H9 (cell line): ENCODE measurements at regions not wholly inside any gene's neighbourhood (a gene's known extent, or its start where the extent isn't known, plus 50 kb on each side); places are given as distances from the start of the nearest gene placed in this dataset.
A peak's percentile ranks its signal among the peaks of the same experiment; 100 is the strongest.

Experiments
- DNase-seq: peaks from one replicate; pipeline ENCODE4 v3.0.0-alpha.2; 2017
- H2AFZ ChIP-seq: one replicate; pipeline ENCODE4 v1.6.1; 2013; ENCODE audit warnings: mild to moderate bottlenecking, low read length, control low read depth, moderate library complexity
- H2AK5ac ChIP-seq: 2 replicates; pipeline ENCODE4 v1.6.1; 2013; ENCODE audit warnings: low read length, control low read depth, mixed read lengths; ENCODE audit not compliant: insufficient read length
- H2BK120ac ChIP-seq: one replicate; pipeline ENCODE4 v1.6.1; 2013; ENCODE audit warnings: low read depth, mild to moderate bottlenecking, low read length, control low read depth, inconsistent platforms; ENCODE audit not compliant: poor library complexity, severe bottlenecking
- H2BK12ac ChIP-seq: 2 replicates; pipeline ENCODE4 v1.6.1; 2013; ENCODE audit warnings: low read length, control low read depth, mixed read lengths, low read depth; ENCODE audit not compliant: insufficient read length
- H2BK15ac ChIP-seq: 2 replicates; pipeline ENCODE4 v1.6.1; 2013; ENCODE audit warnings: low read depth, low read length, control low read depth
- H2BK20ac ChIP-seq: one replicate; pipeline ENCODE4 v1.6.1; 2013; ENCODE audit warnings: low read depth, mild to moderate bottlenecking, low read length, control low read depth, inconsistent platforms; ENCODE audit not compliant: poor library complexity, severe bottlenecking
- H2BK5ac ChIP-seq: 2 replicates; pipeline ENCODE4 v1.6.1; 2013; ENCODE audit warnings: low read length, control low read depth, mixed read lengths; ENCODE audit not compliant: insufficient read length
- H3K14ac ChIP-seq: 2 replicates; pipeline ENCODE4 v1.6.1; 2013; ENCODE audit warnings: low read length, control low read depth; ENCODE audit not compliant: insufficient read depth
- H3K18ac ChIP-seq: 2 replicates; pipeline ENCODE4 v1.6.1; 2013; ENCODE audit warnings: low read depth, mild to moderate bottlenecking, mixed read lengths, low read length, control low read depth; ENCODE audit not compliant: insufficient read length
- H3K23ac ChIP-seq: 2 replicates; pipeline ENCODE4 v1.6.1; 2013; ENCODE audit warnings: low read length, control low read depth, mixed read lengths, low read depth; ENCODE audit not compliant: insufficient read length
- H3K23me2 ChIP-seq: 2 replicates; pipeline ENCODE4 v1.6.1; 2013; ENCODE audit warnings: low read depth, mild to moderate bottlenecking, mixed read lengths, low read length, control low read depth; ENCODE audit not compliant: insufficient read length, poor library complexity, severe bottlenecking
- H3K27ac ChIP-seq: 2 replicates; pipeline ENCODE4 v1.5.1; 2013; ENCODE audit warnings: low read length, control low read depth, mixed read lengths, low read depth; ENCODE audit not compliant: insufficient read length
- H3K27me3 ChIP-seq: 2 replicates; pipeline ENCODE4 v1.6.1; 2013; ENCODE audit warnings: low read length, control low read depth, inconsistent platforms; ENCODE audit not compliant: insufficient read depth
- H3K4ac ChIP-seq: 2 replicates; pipeline ENCODE4 v1.6.1; 2013; ENCODE audit warnings: low read depth, mild to moderate bottlenecking, control low read depth, inconsistent platforms, low read length, moderate library complexity
- H3K4me1 ChIP-seq: 2 replicates; pipeline ENCODE4 v1.6.1; 2013; ENCODE audit warnings: low read length, control low read depth, inconsistent platforms; ENCODE audit not compliant: insufficient read depth
- H3K4me2 ChIP-seq: 2 replicates; pipeline ENCODE4 v1.6.1; 2013; ENCODE audit warnings: low read length, control low read depth, mixed read lengths; ENCODE audit not compliant: insufficient read length, insufficient read depth
- H3K56ac ChIP-seq: 2 replicates; pipeline ENCODE4 v1.6.1; 2013; ENCODE audit warnings: low read depth, mild to moderate bottlenecking, mixed read lengths, low read length, control low read depth; ENCODE audit not compliant: insufficient read length
- H3K79me1 ChIP-seq: 2 replicates; pipeline ENCODE4 v1.6.1; 2013; ENCODE audit warnings: low read depth, mild to moderate bottlenecking, moderate library complexity, low read length, control low read depth, inconsistent platforms; ENCODE audit not compliant: insufficient read depth, poor library complexity, severe bottlenecking
- H3K79me2 ChIP-seq: 2 replicates; pipeline ENCODE4 v1.6.1; 2013; ENCODE audit warnings: low read length, control low read depth, inconsistent platforms; ENCODE audit not compliant: insufficient read depth
- H3K9ac ChIP-seq: 2 replicates; pipeline ENCODE4 v1.6.1; 2013; ENCODE audit warnings: low read length, control low read depth, mixed read lengths; ENCODE audit not compliant: insufficient read length; ENCODE audit errors: extremely low read depth
- H3K9me3 ChIP-seq: one replicate; pipeline ENCODE4 v1.6.1; 2013; ENCODE audit warnings: low read depth, low read length, inconsistent platforms; ENCODE audit not compliant: control insufficient read depth
- H3T11ph ChIP-seq: one replicate; pipeline ENCODE4 v1.6.1; 2013; ENCODE audit warnings: mild to moderate bottlenecking, low read length, control low read depth, inconsistent platforms
- H4K20me1 ChIP-seq: one replicate; pipeline ENCODE4 v1.6.1; 2013; ENCODE audit not compliant: control insufficient read depth, insufficient read length, insufficient read depth
- H4K5ac ChIP-seq: 2 replicates; pipeline ENCODE4 v1.6.1; 2013; ENCODE audit warnings: low read depth, mild to moderate bottlenecking, mixed read lengths, low read length, control low read depth; ENCODE audit not compliant: insufficient read length
- H4K8ac ChIP-seq: replicated peaks from 2 replicates; pipeline ENCODE4 v1.6.1; 2013; ENCODE audit warnings: low read length, control low read depth, mixed read lengths, low read depth; ENCODE audit not compliant: insufficient read length
- H4K91ac ChIP-seq: 2 replicates; pipeline ENCODE4 v1.6.1; 2013; ENCODE audit warnings: low read depth, mild to moderate bottlenecking, moderate library complexity, mixed read lengths, low read length, control low read depth; ENCODE audit not compliant: insufficient read length
- H3K27ac Mint-ChIP-seq, 3 experiments: 2 replicates in 2 of 3; 3 replicates in 1 of 3; pipeline ENCODE4 v1.8.0; 2020 to 2021; ENCODE audit warnings: mixed read lengths in 3 of 3, mild to moderate bottlenecking in 1 of 3, moderate library complexity in 1 of 3
- H3K27me3 Mint-ChIP-seq: 2 replicates; pipeline ENCODE4 v1.8.0; 2021; ENCODE audit warnings: low read depth, mild to moderate bottlenecking, moderate library complexity, mixed read lengths
- H3K36me3 Mint-ChIP-seq, 3 experiments: 2 replicates in 2 of 3; 3 replicates in 1 of 3; pipeline ENCODE4 v1.8.0; 2020 to 2021; ENCODE audit warnings: low read depth in 3 of 3, mixed read lengths in 3 of 3; ENCODE audit not compliant: insufficient read depth in 1 of 3
- H3K4me1 Mint-ChIP-seq, 2 experiments: 2 replicates each; pipeline ENCODE4 v1.8.0; 2020; ENCODE audit warnings: mixed read lengths in 2 of 2
- H3K4me3 Mint-ChIP-seq, 2 experiments: 2 replicates in 1 of 2; 3 replicates in 1 of 2; pipeline ENCODE4 v1.8.0; 2020 to 2021; ENCODE audit warnings: mild to moderate bottlenecking in 2 of 2, mixed read lengths in 2 of 2, moderate library complexity in 1 of 2
- H3K9me3 Mint-ChIP-seq, 2 experiments: 2 replicates in 1 of 2; 3 replicates in 1 of 2; pipeline ENCODE4 v1.8.0; 2020; ENCODE audit warnings: mild to moderate bottlenecking in 2 of 2, mixed read lengths in 2 of 2, moderate library complexity in 1 of 2
- CTCF ChIP-seq: fragments of 200-600 bp; sonication (generic); conservative IDR thresholded peaks from 3 replicates; pipeline ENCODE4 v1.8.0; 2021; ENCODE audit warnings: antibody characterized with exemption, mild to moderate bottlenecking
- WGBS: extraction: QIAGEN DNeasy Blood & Tissue Kit; methylation state at CpG from one replicate; pipeline ENCODE4 v1.1.7; 2013; ENCODE audit warnings: missing lambda C conversion rate, low lambda C conversion rate, mixed read lengths; ENCODE audit not compliant: insufficient read length; ENCODE audit errors: extremely low coverage; 5-methylcytosine and 5-hydroxymethylcytosine counted together

GRCh38 chr1:201694608-201695335 is 134.2 kb upstream of the IPO9 start:
- H3K9me3 Mint-ChIP-seq: no peaks in the 10 kb centered on the region; a peak in 2 of 5 replicates

More at GRCh38 chr1:201694608-201695335, 134.2 kb upstream of the IPO9 start:
- no peak overlapping the region for H3K18ac ChIP-seq
- no peak overlapping the region for H2BK15ac ChIP-seq
- no peak overlapping the region for H3K23ac ChIP-seq
- H3K4me2 ChIP-seq: no peak overlapping the region
- H4K5ac ChIP-seq: no peak overlapping the region
- no peaks in the 10 kb centered on the region for H4K20me1 ChIP-seq
- no peak overlapping the region for H4K91ac ChIP-seq
- Mint-ChIP-seq H3K27me3 (peaks cover 3% of the 10 kb centered on the region), H3K4me3 (peak overlapping the region in 1 of 2 experiments; percentile 43; a peak in 1 of 5 replicates), H3K27ac (peak overlapping the region; percentile 36 to 58 (median 44); a peak in 2 of 7 replicates), H3K4me1 (peaks cover 3 to 17% of the 10 kb centered on the region in 2 experiments; a peak in 2 of 4 replicates), H3K36me3 (peaks cover 0 to 4% (median 0%) of the 10 kb centered on the region in 3 experiments; a peak in 3 of 7 replicates)
- no peaks in the 10 kb centered on the region for H3K23me2 ChIP-seq
- H2BK12ac ChIP-seq: no peak overlapping the region
- H3K14ac ChIP-seq: no peak overlapping the region
- no peak overlapping the region for H3K4ac ChIP-seq
- no peak overlapping the region for H2AK5ac ChIP-seq
- no peak overlapping the region for H4K8ac ChIP-seq
- peaks cover 5% of the 10 kb centered on the region; the same call in 1 of the 2 replicates for H3K4me1 ChIP-seq
- no peak for DNase-seq
- no peak overlapping the region for H2BK5ac ChIP-seq
- H3K56ac ChIP-seq: no peak overlapping the region
- H2AFZ ChIP-seq: no peak overlapping the region
- no peak overlapping the region for H2BK120ac ChIP-seq
- H3K27ac ChIP-seq: no peak overlapping the region
- H3K79me2 ChIP-seq: no peaks in the 10 kb centered on the region
- no peak overlapping the region for H2BK20ac ChIP-seq
- TF ChIP-seq CTCF: no peak
- no CpG with 5 or more reads among the region's 12 CpGs for WGBS
- no peaks in the 10 kb centered on the region for H3K79me1 ChIP-seq
- H3K9me3 ChIP-seq: no peaks in the 10 kb centered on the region
- no peak overlapping the region for H3K9ac ChIP-seq
- no peak overlapping the region for H3T11ph ChIP-seq
- H3K27me3 ChIP-seq: no peaks in the 10 kb centered on the region
